DMS 273 treated with DMSO at 0.1 percent for 48 hours (cell line): ENCODE measurements at regions not wholly inside any gene's neighbourhood (a gene's known extent, or its start where the extent isn't known, plus 50 kb on each side); places are given as distances from the start of the nearest gene placed in this dataset.

ENCODE experiments used
- DNase-seq: peaks from one replicate; lab custom pipeline; 2025; lab: John Stamatoyannopoulos, UW

- DNase-seq = no peak
Measured at GRCh38 chr17:13353590-13353989, 248.1 kb downstream of the HS3ST3A1 start.

GRCh38 chr17:13352747-13353415 is 248.8 kb downstream of the HS3ST3A1 start:
- no peak for DNase-seq

- no peak for DNase-seq
Measured at GRCh38 chr17:13351046-13351445, 250.7 kb downstream of the HS3ST3A1 start.

- DNase-seq = no peak
Measured at GRCh38 chr17:13350466-13350865, 251.3 kb downstream of the HS3ST3A1 start.

GRCh38 chr17:13346996-13347762 is 254.6 kb downstream of the HS3ST3A1 start:
- no peak for DNase-seq

GRCh38 chr17:13346592-13346991 is 255.1 kb downstream of the HS3ST3A1 start:
- no peak for DNase-seq

GRCh38 chr17:13346081-13346533 is 255.6 kb downstream of the HS3ST3A1 start:
- no peak for DNase-seq

GRCh38 chr17:13338421-13338820 is 263.3 kb downstream of the HS3ST3A1 start:
- no peak for DNase-seq

GRCh38 chr17:13337864-13338371 is 263.8 kb downstream of the HS3ST3A1 start:
- peak; percentile 1 for DNase-seq

- no peak for DNase-seq
Measured at GRCh38 chr17:13337151-13337550, 264.6 kb downstream of the HS3ST3A1 start.

- DNase-seq = no peak
Measured at GRCh38 chr17:13334374-13334773, 267.4 kb downstream of the HS3ST3A1 start.

GRCh38 chr17:13333661-13334060 is 268.1 kb downstream of the HS3ST3A1 start:
- no peak for DNase-seq

GRCh38 chr17:13332207-13332606 is 269.5 kb downstream of the HS3ST3A1 start:
- no peak for DNase-seq

- DNase-seq = no peak
Measured at GRCh38 chr17:13329421-13329820, 272.3 kb downstream of the HS3ST3A1 start.

GRCh38 chr17:13323990-13324389 is 277.7 kb downstream of the HS3ST3A1 start:
- DNase-seq = no peak

GRCh38 chr17:13321951-13322701 is 279.6 kb downstream of the HS3ST3A1 start:
- no peak for DNase-seq

GRCh38 chr17:13320046-13320785 is 281.5 kb downstream of the HS3ST3A1 start:
- no peak for DNase-seq

GRCh38 chr17:13316657-13317056 is 285.1 kb downstream of the HS3ST3A1 start:
- no peak for DNase-seq

GRCh38 chr17:13311306-13311705 is 290.4 kb downstream of the HS3ST3A1 start:
- DNase-seq = no peak

- no peak for DNase-seq
Measured at GRCh38 chr17:13310858-13311257, 290.9 kb downstream of the HS3ST3A1 start.

GRCh38 chr17:13306310-13306962 is 288.6 kb upstream of the ELAC2 start:
- DNase-seq = no peak
